K562 (cell line): ENCODE measurements at regions not wholly inside any gene's neighbourhood (a gene's known extent, or its start where the extent isn't known, plus 50 kb on each side); places are given as distances from the start of the nearest gene placed in this dataset.

Experiments used
- DACH1 ChIP-seq: fragments of 450-650 bp; IDR thresholded peaks from 2 replicates; pipeline ENCODE4 v1.6.1; 2018; ENCODE audit not compliant: partially characterized antibody
- EGR1 ChIP-seq: fragments of 450-650 bp; conservative IDR thresholded peaks from 2 replicates; pipeline ENCODE4 v1.6.1; 2017; ENCODE audit warnings: mild to moderate bottlenecking
- KAT2B ChIP-seq: IDR thresholded peaks from one replicate; pipeline ENCODE4 v1.6.1; 2012; ENCODE audit warnings: low read depth, mild to moderate bottlenecking, control low read depth, inconsistent platforms, low read length, moderate library complexity
- SP1 ChIP-seq: sonication (generic); formaldehyde crosslinking; IDR thresholded peaks from 2 replicates; pipeline ENCODE4 v1.8.1; 2022; ENCODE audit warnings: mild to moderate bottlenecking, missing genetic modification reagents
- ZNF124 ChIP-seq: sonication (generic); formaldehyde crosslinking; IDR thresholded peaks from 2 replicates; pipeline ENCODE4 v1.8.1; 2022; ENCODE audit warnings: missing genetic modification reagents

DNA sequence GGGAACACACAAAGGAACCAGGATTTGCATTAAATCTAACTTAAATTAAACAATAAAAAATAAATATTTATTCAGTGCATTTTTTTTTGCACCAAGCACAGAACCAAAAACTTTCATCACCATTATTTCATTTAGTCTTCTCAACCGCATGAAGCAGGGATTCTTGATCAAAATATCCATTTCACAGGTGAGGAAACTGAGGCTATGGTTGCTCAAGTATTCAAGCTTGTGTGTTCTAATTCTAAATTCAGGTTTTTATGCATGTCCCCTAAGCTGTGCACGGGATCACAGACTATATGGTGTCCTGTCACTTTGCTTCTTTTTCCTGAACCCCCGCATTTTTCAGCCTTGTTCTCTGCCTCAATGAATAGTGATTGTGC lies 64.3 kb upstream of the BCL6 start:
- no peak for TF ChIP-seq SP1 (CRISPR knock-in tag)
- TF ChIP-seq EGR1: no peak
- TF ChIP-seq KAT2B: no peak
- no peak for TF ChIP-seq DACH1
- no peak for TF ChIP-seq ZNF124 (CRISPR knock-in tag)
